Epithelial cell of esophagus (primary cell): ENCODE measurements at regions not wholly inside any gene's neighbourhood (a gene's known extent, or its start where the extent isn't known, plus 50 kb on each side); places are given as distances from the start of the nearest gene placed in this dataset.
"Not testable (repeated sequence)": the region's sequence is repeated elsewhere in the genome, so short reads cannot be mapped to it uniquely, and the experiment has no call there.

Source experiments
- DNase-seq: peaks from one replicate; pipeline ENCODE4 v3.0.0; 2010; ENCODE audit warnings: low read depth
- H3K4me3 ChIP-seq: 2 replicates; pipeline ENCODE4 v1.5.1; 2011; ENCODE audit warnings: mild to moderate bottlenecking, low read length, control low read depth
- TF ChIP-seq, protein P1 (sequence below): IDR thresholded peaks from 2 replicates; pipeline ENCODE4 v1.5.1; 2011; ENCODE audit warnings: low read depth, mild to moderate bottlenecking, low read length, control low read depth, inconsistent platforms; ENCODE audit not compliant: insufficient read depth; ENCODE audit errors: missing control alignments

DNA sequence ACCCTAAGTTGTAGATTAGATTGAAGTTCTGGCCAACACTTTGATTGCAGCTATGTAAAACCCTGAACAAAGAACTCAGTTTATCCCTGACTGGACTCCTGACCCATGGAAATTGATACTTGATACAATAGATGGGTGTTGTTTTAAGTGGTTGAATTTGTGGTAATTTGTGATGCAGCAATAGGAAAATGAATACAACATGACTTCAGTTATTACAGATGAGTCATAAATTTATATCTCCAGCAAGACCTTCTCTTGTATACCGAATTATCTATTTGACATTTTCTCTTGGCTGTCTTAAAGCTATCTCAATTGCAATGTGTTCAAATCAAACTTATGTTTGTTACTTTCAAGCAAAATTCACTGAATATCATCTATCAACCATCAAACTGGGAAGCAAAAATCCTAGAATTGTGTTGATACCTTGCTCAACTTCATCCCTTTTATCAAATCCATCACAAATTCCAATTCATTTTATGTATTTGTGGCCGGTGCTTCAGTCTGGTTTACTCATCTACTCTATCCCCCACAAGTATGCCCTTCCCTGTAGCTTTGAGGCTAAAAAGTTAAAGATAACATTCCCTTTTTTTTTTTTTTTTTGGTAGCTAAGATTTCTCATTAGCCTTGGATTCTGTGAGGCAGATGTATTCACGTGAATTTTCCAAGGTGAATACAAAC lies 129.4 kb upstream of the CENPW start:
- no peak overlapping the region for H3K4me3 ChIP-seq
- no peak for DNase-seq
- TF ChIP-seq, protein P1, sequence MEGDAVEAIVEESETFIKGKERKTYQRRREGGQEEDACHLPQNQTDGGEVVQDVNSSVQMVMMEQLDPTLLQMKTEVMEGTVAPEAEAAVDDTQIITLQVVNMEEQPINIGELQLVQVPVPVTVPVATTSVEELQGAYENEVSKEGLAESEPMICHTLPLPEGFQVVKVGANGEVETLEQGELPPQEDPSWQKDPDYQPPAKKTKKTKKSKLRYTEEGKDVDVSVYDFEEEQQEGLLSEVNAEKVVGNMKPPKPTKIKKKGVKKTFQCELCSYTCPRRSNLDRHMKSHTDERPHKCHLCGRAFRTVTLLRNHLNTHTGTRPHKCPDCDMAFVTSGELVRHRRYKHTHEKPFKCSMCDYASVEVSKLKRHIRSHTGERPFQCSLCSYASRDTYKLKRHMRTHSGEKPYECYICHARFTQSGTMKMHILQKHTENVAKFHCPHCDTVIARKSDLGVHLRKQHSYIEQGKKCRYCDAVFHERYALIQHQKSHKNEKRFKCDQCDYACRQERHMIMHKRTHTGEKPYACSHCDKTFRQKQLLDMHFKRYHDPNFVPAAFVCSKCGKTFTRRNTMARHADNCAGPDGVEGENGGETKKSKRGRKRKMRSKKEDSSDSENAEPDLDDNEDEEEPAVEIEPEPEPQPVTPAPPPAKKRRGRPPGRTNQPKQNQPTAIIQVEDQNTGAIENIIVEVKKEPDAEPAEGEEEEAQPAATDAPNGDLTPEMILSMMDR: no peak

DNA sequence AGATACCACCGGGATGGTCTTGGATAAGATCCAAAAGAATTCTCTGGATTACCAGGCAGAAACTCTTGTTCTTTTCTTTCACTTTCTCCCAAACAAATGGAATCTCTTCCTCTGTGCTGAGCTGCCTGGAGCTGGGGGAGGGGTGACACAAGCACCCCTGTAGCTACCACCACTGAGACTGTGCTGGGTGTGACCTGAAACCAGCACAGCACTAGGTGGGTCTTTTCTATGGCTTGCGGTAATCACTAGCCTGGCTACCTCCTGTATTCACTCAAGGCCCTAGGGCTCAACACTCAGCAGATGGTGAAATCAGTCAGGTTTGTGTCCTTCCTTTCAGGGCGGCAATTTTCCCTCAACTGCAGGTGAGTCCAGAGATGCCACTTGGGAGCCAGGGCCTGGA lies 122.4 kb upstream of the CENPW start:
- H3K4me3 ChIP-seq: no peak overlapping the region
- TF ChIP-seq, protein P1: no peak
- peak; percentile 1 for DNase-seq

DNA sequence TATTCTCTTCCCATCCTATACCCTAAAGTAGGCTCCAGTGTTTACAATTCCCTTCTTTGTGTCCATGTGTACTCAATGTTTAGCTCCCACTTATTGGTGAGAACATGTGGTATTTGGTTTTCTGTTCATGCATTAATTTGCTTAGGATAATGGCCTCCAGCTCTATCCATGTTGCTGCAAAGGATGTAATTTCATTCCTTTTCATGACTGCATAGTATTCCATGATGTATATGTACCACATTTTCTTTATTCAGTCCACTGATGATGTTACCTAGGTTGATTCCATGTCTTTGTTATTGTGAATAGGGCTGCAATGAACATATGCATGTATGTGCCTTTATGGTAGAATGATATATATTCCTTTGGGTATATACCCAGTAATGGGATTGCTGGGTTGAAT lies 119.0 kb upstream of the CENPW start:
- not testable (repeated sequence) for DNase-seq, H3K4me3 ChIP-seq

DNA sequence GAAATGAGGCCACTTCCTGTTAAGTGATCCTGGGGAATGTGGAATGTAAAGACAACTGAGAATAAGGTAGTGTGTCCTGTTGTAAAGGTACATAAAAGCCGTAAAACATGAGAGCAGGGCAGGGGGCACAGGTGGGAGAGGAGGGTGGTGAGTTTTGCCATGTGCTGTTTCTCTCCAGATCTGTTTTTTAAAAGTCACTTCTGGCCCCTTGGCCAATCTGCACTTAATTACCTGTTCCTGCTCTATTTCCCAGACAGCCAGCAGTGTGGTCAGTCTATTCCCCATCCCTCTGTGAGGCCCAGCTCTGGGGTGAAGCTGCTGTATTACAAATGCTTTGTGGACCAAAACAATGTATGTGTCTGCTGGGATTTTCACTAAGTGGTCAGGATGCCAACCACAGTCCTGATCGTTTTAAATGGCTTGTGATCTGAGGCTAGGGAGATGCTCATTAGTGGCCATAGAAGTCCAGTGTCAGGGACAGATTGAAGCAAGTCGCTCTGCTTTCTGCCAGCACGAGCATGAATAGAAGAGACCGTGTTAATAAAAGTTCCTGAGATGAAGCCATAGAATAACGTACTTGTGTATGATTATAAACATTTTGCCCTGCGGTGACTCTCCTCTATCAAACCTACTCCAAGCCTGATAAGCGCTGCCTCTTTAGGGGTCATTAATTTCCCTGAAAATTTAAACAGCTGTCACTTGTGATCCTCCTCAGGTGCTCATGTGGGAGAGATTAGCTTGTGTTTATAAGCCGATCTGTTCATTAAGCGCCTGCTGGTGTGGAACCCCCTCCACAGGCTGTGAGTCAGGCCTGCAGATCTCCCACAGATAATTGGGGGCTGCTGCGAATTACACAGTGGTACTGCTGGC lies 111.8 kb upstream of the CENPW start:
- no peak for DNase-seq
- H3K4me3 ChIP-seq: no peak overlapping the region
- TF ChIP-seq, protein P1: no peak

DNA sequence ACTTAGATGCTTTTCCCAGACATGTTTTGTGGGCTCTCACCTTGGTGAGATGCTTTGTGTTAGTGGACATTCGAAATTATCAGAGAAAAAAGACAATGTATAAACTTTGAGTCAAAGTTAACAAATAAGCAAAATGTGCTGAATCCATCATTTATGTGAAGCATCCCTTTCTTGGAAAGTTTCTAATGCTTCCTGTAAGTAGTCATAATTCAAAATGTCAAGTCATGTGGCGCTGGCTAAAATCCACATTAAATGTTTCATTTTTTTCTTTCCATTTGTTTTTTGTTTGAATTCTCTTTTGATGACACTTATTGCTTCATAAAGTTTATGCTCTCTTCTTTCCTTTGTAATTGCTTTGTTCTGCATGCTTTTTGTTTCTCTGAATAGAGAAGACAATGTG lies 107.2 kb upstream of the CENPW start:
- TF ChIP-seq, protein P1: no peak
- DNase-seq: no peak

DNA sequence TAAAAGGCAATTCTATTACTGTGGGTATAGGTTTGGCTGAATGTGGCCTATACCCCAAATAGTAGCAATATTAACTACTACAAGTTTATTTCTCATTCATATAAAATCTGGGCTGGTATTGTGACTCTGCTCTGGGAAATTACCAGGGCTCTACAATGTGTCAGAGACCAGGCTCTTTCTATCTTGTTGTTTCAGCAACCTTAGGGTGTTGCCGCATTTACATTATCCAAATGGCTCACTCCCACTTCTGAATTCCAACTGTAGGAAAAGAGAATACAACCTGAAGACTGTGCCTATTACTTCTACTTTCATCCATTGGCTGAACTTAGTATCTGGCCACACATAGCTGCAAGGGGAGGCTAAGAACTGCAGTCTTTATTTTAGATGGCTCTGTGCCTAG lies 106.7 kb upstream of the CENPW start:
- TF ChIP-seq, protein P1: no peak
- no peak for DNase-seq
- no peak overlapping the region for H3K4me3 ChIP-seq

More for the DNA sequence above, 107.2 kb upstream of the CENPW start:
- no peak overlapping the region for H3K4me3 ChIP-seq

DNA sequence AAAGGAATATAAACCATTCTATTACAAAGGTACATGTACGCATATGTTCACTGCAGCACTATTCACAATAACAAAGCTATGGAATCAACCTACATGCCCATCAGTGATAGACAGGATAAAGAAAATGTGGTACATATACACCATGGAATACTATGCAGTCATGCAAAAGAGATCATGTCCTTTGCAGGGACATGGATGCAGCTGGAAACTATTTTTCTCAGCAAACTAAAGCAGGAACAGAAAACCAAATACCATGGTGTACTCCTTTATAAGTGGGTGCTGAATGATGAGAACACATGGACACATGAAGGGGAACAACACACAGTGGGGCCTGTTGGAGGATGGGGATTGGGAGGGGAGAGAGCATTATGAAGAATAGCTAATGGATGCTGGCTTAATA lies 104.6 kb upstream of the CENPW start:
- DNase-seq: no peak
- TF ChIP-seq, protein P1: no peak
- H3K4me3 ChIP-seq: no peak overlapping the region
